Right lobe of liver (tissue), 4 donors: ENCODE measurements at regions not wholly inside any gene's neighbourhood (a gene's known extent, or its start where the extent isn't known, plus 50 kb on each side); places are given as distances from the start of the nearest gene placed in this dataset.

Source experiments
- POLR2A ChIP-seq: fragments of 450-650 bp; IDR thresholded peaks from one replicate; pipeline ENCODE4 v1.6.1; 2017; ENCODE audit warnings: antibody characterized with exemption, mild to moderate bottlenecking
- TF ChIP-seq, protein P1 (sequence below), 4 donors: fragments of 200-600 bp in 3 of 4; fragments of 450-650 bp in 1 of 4; IDR thresholded peaks; one replicate each; pipeline versions ENCODE4 v1.5.1 to v1.8.0; 2016 to 2022; ENCODE audit warnings: antibody characterized with exemption in 4 of 4, mild to moderate bottlenecking in 2 of 4
- donor health status: DM: no; HTN: no; CAD: no.
- donor health status: DM: no; HTN: no; CAD: no.
- donor health status: DM: no; HTN: yes; CAD: no.

DNA sequence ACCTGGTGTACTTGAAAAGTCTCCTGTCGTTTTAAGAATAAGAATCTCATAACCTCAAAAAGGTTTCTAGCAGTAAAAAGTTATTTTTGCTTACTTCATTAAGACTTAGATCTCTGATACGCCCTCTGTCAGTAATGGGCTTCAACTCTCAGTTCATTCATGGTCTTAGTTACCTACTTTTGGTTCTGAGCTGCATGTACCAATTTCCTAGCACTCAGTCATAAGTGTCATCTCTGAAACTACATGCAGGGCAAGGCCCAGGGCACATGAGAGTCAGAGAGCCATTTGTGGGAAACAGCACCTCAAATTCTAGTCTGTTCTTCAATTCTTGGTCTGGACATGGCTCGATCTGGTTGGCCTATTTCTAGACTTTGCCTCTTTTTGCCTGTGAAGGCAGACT lies 838.4 kb downstream of the FAM181B start:
- TF ChIP-seq, protein P1, sequence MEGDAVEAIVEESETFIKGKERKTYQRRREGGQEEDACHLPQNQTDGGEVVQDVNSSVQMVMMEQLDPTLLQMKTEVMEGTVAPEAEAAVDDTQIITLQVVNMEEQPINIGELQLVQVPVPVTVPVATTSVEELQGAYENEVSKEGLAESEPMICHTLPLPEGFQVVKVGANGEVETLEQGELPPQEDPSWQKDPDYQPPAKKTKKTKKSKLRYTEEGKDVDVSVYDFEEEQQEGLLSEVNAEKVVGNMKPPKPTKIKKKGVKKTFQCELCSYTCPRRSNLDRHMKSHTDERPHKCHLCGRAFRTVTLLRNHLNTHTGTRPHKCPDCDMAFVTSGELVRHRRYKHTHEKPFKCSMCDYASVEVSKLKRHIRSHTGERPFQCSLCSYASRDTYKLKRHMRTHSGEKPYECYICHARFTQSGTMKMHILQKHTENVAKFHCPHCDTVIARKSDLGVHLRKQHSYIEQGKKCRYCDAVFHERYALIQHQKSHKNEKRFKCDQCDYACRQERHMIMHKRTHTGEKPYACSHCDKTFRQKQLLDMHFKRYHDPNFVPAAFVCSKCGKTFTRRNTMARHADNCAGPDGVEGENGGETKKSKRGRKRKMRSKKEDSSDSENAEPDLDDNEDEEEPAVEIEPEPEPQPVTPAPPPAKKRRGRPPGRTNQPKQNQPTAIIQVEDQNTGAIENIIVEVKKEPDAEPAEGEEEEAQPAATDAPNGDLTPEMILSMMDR (IDR thresholded peaks at IDR 0.05) = no peak
- no peak for TF ChIP-seq POLR2A
